A549 (cell line): ENCODE measurements at regions not wholly inside any gene's neighbourhood (a gene's known extent, or its start where the extent isn't known, plus 50 kb on each side); places are given as distances from the start of the nearest gene placed in this dataset.

Source experiments
- CHD2 ChIP-seq: fragments of 150-350 bp; IDR thresholded peaks from 2 replicates; pipeline ENCODE4 v1.6.1; 2014; ENCODE audit warnings: low read length; ENCODE audit not compliant: partially characterized antibody
- CTCF ChIP-seq: fragments of >200 bp; sonication (Bioruptor Twin); formaldehyde crosslinking; IDR thresholded peaks from 3 replicates; pipeline ENCODE4 v1.5.1; 2016
- GATA3 ChIP-seq: IDR thresholded peaks from 2 replicates; pipeline ENCODE4 v1.6.1; 2012; ENCODE audit warnings: borderline replicate concordance
- JUNB ChIP-seq: fragments of >200 bp; sonication (Bioruptor Twin); formaldehyde crosslinking; IDR thresholded peaks from 2 replicates; pipeline ENCODE4 v1.6.1; 2016
- MAFK ChIP-seq: fragments of 450-650 bp; IDR thresholded peaks from 2 replicates; pipeline ENCODE4 v1.6.1; 2014; ENCODE audit not compliant: partially characterized antibody
- NR3C1 ChIP-seq: fragments of >200 bp; sonication (Bioruptor Twin); formaldehyde crosslinking; IDR thresholded peaks from 3 replicates; pipeline ENCODE4 v1.6.1; 2017
- PBX3 ChIP-seq: IDR thresholded peaks from 2 replicates; pipeline ENCODE4 v1.6.1; 2012
- POLR2A ChIP-seq: IDR thresholded peaks from 2 replicates; pipeline ENCODE4 v1.6.1; 2012; ENCODE audit warnings: mild to moderate bottlenecking, low read length
- RAD21 ChIP-seq, 2 experiments: fragments of >200 bp in 1 of 2; sonication (Bioruptor Twin) in 1 of 2; formaldehyde crosslinking in 1 of 2; IDR thresholded peaks in 1 of 2; conservative IDR thresholded peaks in 1 of 2; 2 replicates in 1 of 2; 3 replicates in 1 of 2; pipeline ENCODE4 v1.6.1; 2012 to 2018; ENCODE audit warnings: inconsistent platforms in 1 of 2
- RCOR1 ChIP-seq: fragments of 150-350 bp; IDR thresholded peaks from 2 replicates; pipeline ENCODE4 v1.6.1; 2014; ENCODE audit warnings: antibody characterized with exemption, low read length, low read depth
- RNF2 ChIP-seq: fragments of 200-600 bp; sonication (generic); IDR thresholded peaks from 2 replicates; pipeline ENCODE4 v1.6.1; 2016; ENCODE audit warnings: low read depth, mild to moderate bottlenecking, antibody characterized with exemption, moderate library complexity, borderline replicate concordance
- SMC3 ChIP-seq: fragments of >200 bp; sonication (Bioruptor Twin); formaldehyde crosslinking; IDR thresholded peaks from 3 replicates; pipeline ENCODE4 v1.6.1; 2018; ENCODE audit warnings: inconsistent platforms
- ZFP36 ChIP-seq: fragments of 450-650 bp; IDR thresholded peaks from 2 replicates; pipeline ENCODE4 v1.6.1; 2014; ENCODE audit warnings: borderline replicate concordance; ENCODE audit not compliant: partially characterized antibody
- TF ChIP-seq, protein P1 (sequence below): fragments of 250-450 bp; sonication (Bioruptor Pico); IDR thresholded peaks from 2 replicates; pipeline ENCODE4 v1.5.0; 2021; ENCODE audit warnings: mild to moderate bottlenecking, moderate library complexity, borderline replicate concordance

DNA sequence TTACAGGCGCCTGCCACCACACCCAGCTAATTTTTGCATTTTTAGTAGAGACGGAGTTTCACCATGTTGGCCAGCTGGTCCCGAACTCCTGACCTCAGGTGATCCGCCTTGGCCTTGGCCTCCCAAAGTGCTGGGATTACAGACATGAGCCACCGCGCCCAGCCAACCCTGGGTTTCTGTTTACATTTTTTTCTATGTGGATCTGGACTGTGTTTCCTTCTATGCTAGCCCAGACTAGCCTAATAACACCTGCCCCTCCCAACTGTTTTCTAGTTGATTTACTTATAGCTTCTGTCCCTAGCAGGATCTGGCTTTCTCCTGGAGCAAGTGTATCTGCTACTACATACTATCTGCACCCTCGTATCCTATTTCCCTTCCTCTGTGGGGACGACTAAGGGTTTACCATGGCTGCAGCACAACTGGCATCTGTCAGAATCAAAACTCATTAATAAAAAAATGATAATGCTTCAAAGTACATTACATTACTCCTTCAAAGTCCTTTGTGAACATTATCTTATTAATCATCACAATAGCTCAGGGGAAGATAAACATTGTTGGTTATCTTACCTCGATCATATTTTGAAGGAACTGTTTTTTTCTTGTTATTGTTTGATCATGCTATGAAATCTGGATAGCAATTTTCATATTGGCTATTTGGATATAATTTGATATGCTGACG, 228.3 kb downstream of the KLF5 start:
- TF ChIP-seq RAD21 (conservative IDR thresholded peaks at IDR 0.05 in 1 of 2, IDR thresholded peaks at IDR 0.05 in 1 of 2) (no peak), CTCF (no peak), RCOR1 (no peak), JUNB (no peak), SMC3 (no peak), POLR2A (no peak), ZFP36 (no peak), CHD2 (no peak), RNF2 (no peak), PBX3 (no peak), NR3C1 (no peak), MAFK (no peak), GATA3 (no peak)
- TF ChIP-seq, protein P1, sequence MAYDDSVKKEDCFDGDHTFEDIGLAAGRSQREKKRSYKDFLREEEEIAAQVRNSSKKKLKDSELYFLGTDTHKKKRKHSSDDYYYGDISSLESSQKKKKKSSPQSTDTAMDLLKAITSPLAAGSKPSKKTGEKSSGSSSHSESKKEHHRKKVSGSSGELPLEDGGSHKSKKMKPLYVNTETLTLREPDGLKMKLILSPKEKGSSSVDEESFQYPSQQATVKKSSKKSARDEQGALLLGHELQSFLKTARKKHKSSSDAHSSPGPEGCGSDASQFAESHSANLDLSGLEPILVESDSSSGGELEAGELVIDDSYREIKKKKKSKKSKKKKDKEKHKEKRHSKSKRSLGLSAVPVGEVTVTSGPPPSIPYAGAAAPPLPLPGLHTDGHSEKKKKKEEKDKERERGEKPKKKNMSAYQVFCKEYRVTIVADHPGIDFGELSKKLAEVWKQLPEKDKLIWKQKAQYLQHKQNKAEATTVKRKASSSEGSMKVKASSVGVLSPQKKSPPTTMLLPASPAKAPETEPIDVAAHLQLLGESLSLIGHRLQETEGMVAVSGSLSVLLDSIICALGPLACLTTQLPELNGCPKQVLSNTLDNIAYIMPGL (CRISPR knock-in tag): no peak
